Glomerular endothelial cell (primary cell): ENCODE measurements at regions not wholly inside any gene's neighbourhood (a gene's known extent, or its start where the extent isn't known, plus 50 kb on each side); places are given as distances from the start of the nearest gene placed in this dataset.

ENCODE experiments used
- DNase-seq: peaks from one replicate; pipeline ENCODE4 v3.0.0-alpha.2; 2011; ENCODE audit warnings: low read depth, low spot score; ENCODE audit errors: extremely low read depth

GRCh38 chr3:153714588-153715290, 406.5 kb upstream of the ARHGEF26 start:
- DNase-seq, result no peak

DNA sequence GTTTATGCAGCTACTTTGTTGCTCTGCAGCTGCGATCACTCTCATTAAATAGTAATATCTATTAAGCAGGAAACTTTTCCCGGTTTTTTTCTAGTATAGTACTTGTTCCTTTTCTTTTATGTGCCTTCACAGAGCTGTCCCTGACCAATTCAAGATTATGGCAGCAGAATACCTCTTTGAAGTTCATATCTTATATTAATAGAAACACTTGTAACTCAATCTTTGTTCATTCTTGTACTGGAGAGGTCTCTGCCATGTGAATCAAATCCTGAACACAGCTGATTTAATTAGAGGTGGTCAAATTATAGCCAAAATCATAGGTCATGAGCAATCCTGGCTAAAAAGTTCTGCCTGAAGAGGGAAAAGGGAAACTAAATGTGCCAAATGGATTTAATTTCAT, 399.0 kb upstream of the ARHGEF26 start:
- DNase-seq, result no peak

DNA sequence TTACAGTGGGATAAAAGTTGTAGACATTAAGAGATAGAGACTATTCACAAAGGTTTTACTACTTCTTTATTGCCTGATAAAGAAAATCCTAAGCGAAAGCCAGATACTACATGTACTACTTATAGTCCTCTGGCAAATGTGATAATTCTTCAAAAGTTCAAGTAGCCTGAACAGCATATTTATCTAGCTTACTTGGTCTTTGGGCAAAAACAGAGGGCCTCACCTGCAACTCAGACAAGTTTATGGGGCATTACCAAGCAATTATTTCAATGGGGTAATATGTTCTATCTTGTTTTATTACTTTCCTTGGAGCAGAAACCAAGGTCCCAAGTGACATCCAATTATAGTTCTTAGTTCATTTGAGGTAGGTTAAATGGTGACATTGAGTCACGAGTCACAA, 390.1 kb upstream of the ARHGEF26 start:
- DNase-seq, result no peak

DNA sequence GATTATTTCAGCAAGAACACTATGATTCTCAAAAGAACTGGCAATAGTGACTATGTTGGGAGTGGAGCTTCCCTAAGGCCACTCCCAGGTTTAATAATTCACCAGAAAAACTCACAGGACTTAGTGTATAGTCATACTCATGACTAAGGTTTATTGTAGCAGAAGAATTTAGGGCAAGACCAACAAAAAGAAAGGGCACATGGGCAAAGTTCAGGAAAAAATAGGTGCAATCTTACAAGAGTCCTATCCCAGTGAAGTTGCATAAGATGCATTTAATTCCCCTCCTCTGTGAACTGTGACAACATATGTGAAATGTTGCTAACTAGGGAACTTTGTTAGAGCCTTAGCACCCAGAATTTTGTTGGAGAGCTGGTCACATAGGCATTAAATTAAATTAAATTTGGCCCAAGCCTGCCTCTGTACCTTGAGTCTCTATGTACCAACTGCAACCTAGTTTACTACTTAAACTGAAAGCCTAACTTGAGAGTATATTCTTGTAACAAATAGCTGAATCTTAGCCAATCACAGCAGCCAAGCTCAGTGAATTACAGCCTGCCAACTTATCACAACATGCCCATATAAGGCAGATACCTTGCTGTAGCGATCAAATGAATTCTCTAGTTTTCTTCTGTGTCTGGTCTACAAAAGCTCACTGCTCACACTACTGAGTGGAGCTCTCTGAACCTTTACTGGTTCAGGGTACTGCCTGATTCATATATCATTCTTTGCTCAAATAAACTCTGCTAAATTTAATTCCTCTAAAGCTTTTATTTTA, 386.2 kb upstream of the ARHGEF26 start:
- DNase-seq, result no peak

GRCh38 chr3:153740109-153740508, 381.1 kb upstream of the ARHGEF26 start:
- no peak for DNase-seq

DNA sequence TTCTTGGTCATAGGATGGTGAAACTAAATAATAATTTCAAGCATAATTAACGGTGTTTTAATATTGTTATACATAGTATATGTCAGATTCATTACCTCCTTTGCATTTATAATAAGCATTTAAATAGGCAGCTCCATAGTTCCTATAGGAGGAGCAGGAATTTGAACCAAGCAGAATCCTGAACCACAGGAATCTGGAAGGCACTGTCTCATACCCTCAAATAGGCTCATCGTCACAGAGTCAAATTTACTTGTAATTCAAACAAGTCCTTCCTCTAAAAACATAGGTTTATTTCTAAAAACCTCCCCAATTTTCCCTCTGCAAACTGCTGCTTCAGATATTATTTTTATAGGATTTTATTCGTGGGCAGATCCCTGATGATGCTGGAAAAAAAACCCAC, 376.3 kb upstream of the ARHGEF26 start:
- DNase-seq, result no peak

GRCh38 chr3:153746211-153746610, 375.0 kb upstream of the ARHGEF26 start:
- DNase-seq, result no peak

- DNase-seq, result no peak
These were observed 372.1 kb upstream of the ARHGEF26 start for GRCh38 chr3:153749070-153749610.

DNA sequence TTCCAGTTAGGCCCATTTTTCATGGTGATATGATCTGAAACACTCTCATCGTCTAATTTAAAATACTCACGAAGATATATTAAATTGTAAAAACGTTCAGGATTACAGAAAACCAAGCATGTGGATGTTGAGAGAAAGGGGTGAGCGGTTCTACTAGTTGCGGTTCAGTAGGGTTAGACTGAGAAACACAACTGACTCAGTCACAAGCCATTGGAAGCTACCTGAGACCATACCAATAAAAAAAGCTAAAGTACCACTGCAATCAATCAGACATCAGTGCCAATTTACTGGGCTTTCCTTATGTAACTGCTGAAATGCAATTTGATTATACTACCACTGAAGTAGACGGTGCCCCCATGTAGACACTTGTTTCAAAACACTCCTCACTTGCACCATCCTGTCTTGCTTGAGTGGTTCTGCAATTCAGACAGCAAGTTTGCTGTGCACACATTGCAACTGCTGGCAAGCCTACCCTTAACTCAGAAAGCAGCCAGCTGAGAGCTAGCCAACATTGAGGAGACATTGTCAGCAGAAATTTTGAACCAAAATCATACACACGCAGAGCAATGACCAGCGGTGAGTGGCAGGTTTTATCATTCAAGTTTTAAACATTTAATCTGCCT, 368.7 kb upstream of the ARHGEF26 start:
- DNase-seq, result no peak

GRCh38 chr3:153753035-153753434, 368.2 kb upstream of the ARHGEF26 start:
- DNase-seq, result no peak

DNA sequence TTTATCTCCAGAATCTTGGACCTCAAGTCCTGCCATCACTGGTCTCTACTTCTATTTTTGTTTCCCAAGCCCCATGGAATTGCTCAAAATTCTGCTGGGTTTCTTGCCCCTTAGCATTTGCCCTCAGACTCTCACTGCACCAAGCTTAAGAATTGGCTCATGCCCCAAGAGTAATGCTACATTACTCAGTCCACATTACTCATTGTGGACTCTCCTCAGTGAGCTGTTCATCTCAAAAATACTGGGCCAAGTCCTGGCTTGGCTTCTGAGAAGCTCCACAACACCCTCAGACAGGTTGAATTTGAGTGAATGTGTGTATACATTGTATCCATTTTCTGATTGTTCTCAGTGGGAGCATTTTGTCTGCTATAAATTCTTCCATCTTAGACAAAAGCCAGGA, 364.4 kb upstream of the ARHGEF26 start:
- DNase-seq, result no peak

- no peak for DNase-seq
These were observed 363.4 kb upstream of the ARHGEF26 start for GRCh38 chr3:153757839-153758238.

DNA sequence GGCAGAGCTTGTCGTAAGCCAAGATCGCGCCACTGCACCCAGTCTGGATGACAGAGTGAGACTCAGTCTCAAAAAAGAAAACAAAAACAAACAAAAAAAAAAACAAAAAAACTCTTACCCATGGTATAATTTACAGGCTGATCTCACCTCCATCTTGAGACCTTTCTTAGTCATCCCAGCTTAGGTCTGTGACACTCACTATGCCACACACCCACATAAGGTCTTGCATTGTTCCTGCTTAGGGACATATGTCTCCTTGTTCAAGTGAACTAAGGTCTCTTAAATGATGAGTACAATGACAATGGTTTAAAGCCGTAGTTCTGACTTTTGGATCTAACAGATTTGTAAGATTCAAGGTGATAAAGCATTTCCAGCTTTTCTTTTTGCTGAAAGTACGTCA, 360.2 kb upstream of the ARHGEF26 start:
- DNase-seq, result no peak

GRCh38 chr3:153762411-153763235, 358.6 kb upstream of the ARHGEF26 start:
- no peak for DNase-seq

GRCh38 chr3:153767601-153768560, 353.3 kb upstream of the ARHGEF26 start:
- no peak for DNase-seq

DNA sequence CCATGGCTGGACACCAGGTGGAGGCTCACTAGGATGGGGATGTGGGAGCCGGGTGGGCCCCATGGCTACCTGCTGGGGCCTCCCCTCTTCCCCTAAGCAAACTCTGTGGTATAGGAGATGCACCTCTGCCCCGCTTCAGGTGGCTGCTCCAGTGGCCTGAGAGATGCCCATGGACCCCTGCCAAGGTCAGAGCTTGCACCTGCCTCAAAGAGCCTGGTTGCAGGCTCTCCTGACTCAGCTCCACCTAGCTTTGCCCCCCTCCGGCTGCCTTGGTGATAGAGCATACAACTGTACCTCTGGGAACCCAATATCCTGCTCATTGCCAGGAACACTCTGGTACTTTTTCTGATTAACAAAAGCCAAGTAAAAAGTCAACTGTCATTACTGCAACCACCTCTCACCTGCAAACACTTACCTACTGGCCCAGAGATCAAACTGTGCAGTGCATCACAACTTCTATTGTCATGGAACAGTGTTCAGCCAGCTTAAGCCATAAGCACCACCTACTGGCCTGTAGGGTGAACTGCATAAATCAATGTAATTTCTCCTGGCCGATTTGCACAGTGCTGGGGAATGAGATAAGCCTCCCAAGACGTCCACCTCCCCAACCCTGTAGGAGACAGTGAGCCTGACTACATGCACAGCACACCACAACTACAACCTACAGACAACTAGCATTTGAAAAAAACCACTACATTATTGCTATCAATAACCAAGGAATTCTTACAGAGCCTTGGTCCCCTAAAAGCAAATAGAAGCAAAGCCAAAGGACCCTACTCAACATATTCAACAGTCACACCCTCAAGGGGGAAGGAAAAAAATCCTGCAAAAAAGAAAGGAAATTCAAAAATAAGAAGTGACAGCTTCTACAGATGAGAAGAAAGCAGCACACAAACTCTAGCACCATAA, 352.4 kb upstream of the ARHGEF26 start:
- DNase-seq, result peak; percentile 29

GRCh38 chr3:153783106-153783505, 338.1 kb upstream of the ARHGEF26 start:
- DNase-seq, result no peak

DNA sequence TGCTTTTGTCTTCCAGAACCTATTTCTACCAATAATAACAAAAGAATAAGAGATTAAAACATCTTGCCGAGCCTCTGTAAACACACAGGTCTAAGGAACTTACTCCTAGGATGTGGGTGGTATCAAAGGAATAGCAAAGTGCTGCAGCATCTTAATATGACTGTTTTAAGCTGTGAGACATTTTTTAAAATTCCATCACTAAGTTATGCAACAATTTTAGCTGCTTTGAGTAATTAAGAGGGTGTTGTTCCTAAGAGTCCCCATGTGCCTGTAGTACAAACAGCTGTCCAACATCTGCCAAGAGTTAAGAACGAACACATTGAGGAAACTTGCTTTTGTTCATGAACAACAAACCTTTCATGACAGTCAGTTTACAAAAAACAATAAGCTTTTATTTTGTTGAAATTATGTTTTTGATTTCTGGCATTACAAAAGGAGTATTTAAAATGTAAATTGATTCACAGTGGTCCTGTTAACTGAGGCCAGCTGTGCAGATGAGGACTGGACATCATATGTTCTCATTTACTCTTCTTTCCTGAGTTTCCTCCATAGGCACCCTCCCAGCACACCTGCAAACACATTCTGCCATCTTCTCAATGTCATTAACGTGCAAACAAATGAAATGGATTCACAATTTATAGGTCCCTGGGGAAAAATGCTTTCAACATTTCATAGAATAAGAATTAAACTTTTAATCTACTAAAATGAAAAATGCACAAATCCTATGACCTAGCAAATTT, 337.3 kb upstream of the ARHGEF26 start:
- no peak for DNase-seq
